GM23338 (cell line): ENCODE measurements at regions not wholly inside any gene's neighbourhood (a gene's known extent, or its start where the extent isn't known, plus 50 kb on each side); places are given as distances from the start of the nearest gene placed in this dataset.

Experiments used
- ATAC-seq: fragments of 200-7000 bp; cut with Tn5 transposase; 3 replicates; pipeline ENCODE4 v1.9.1; 2020
- DNase-seq: peaks from one replicate; pipeline ENCODE4 v3.0.0-alpha.2; 2015; ENCODE audit warnings: low spot score
- H2AFZ ChIP-seq: fragments of 200-600 bp; sonication (generic); 2 replicates; pipeline ENCODE4 v1.8.0; 2016; ENCODE audit warnings: antibody characterized with exemption, mild to moderate bottlenecking, moderate library complexity
- H3F3A ChIP-seq: fragments of 200-600 bp; sonication (generic); replicated peaks from 2 replicates; pipeline ENCODE4 v1.8.0; 2017; ENCODE audit warnings: antibody characterized with exemption, mixed run types, low read depth
- H3K27ac ChIP-seq: fragments of 200-600 bp; sonication (generic); 2 replicates; pipeline ENCODE4 v1.6.1; 2016; ENCODE audit warnings: low read depth
- H3K27me3 ChIP-seq: fragments of 200-600 bp; sonication (generic); 2 replicates; pipeline ENCODE4 v1.8.0; 2016; ENCODE audit warnings: mild to moderate bottlenecking, mixed run types, moderate library complexity; ENCODE audit not compliant: insufficient read depth
- H3K36me3 ChIP-seq: fragments of 200-600 bp; sonication (generic); 2 replicates; pipeline ENCODE4 v1.8.0; 2016; ENCODE audit warnings: mild to moderate bottlenecking; ENCODE audit not compliant: insufficient read depth
- H3K4me1 ChIP-seq: fragments of 200-600 bp; sonication (generic); 2 replicates; pipeline ENCODE4 v1.8.0; 2016; ENCODE audit warnings: mild to moderate bottlenecking, moderate library complexity; ENCODE audit not compliant: insufficient read depth
- H3K4me2 ChIP-seq: fragments of 200-600 bp; sonication (generic); 2 replicates; pipeline ENCODE4 v1.7.1; 2017; ENCODE audit warnings: mixed run types
- H3K4me3 ChIP-seq: fragments of 200-600 bp; sonication (generic); 2 replicates; pipeline ENCODE4 v1.6.1; 2016; ENCODE audit warnings: mixed run types
- H3K79me2 ChIP-seq: fragments of 200-600 bp; sonication (generic); replicated peaks from 2 replicates; pipeline ENCODE4 v1.8.0; 2017; ENCODE audit warnings: mild to moderate bottlenecking; ENCODE audit not compliant: insufficient read depth
- H3K9me2 ChIP-seq: fragments of 200-600 bp; sonication (generic); 2 replicates; pipeline ENCODE4 v1.8.0; 2017; ENCODE audit not compliant: insufficient read depth
- H4K20me1 ChIP-seq: fragments of 200-600 bp; sonication (generic); replicated peaks from 2 replicates; pipeline ENCODE4 v1.8.0; 2017; ENCODE audit warnings: mild to moderate bottlenecking; ENCODE audit not compliant: insufficient read depth
- H3K27ac Mint-ChIP-seq: 2 replicates; pipeline ENCODE4 v1.8.0; 2020; ENCODE audit warnings: inconsistent platforms, mild to moderate bottlenecking, moderate library complexity, mixed read lengths
- H3K27me3 Mint-ChIP-seq: 3 replicates; pipeline ENCODE4 v1.8.0; 2022; ENCODE audit warnings: low read depth, mild to moderate bottlenecking, moderate library complexity, mixed read lengths, inconsistent platforms; ENCODE audit not compliant: insufficient read depth, poor library complexity
- H3K36me3 Mint-ChIP-seq: 3 replicates; pipeline ENCODE4 v1.8.0; 2021; ENCODE audit warnings: low read depth, mild to moderate bottlenecking, inconsistent platforms, moderate library complexity, mixed read lengths
- H3K4me1 Mint-ChIP-seq: 3 replicates; pipeline ENCODE4 v1.8.0; 2020; ENCODE audit warnings: mild to moderate bottlenecking, inconsistent platforms, mixed read lengths
- H3K4me3 Mint-ChIP-seq: 3 replicates; pipeline ENCODE4 v1.8.0; 2021; ENCODE audit warnings: moderate library complexity, mild to moderate bottlenecking, inconsistent platforms, mixed read lengths
- H3K9me3 Mint-ChIP-seq: 3 replicates; pipeline ENCODE4 v1.8.0; 2020; ENCODE audit warnings: moderate library complexity, mild to moderate bottlenecking, inconsistent platforms, mixed read lengths
- CREB1 ChIP-seq: fragments of 250-450 bp; sonication (Bioruptor Pico); IDR thresholded peaks from 2 replicates; pipeline ENCODE4 v1.5.0; 2020; ENCODE audit warnings: low read depth, mild to moderate bottlenecking, moderate library complexity
- EZH2 ChIP-seq: fragments of 200-600 bp; sonication (generic); IDR thresholded peaks from one replicate; pipeline ENCODE4 v1.8.0; 2017; ENCODE audit warnings: antibody characterized with exemption, mild to moderate bottlenecking, low read depth; ENCODE audit not compliant: unreplicated experiment
- EZH2phosphoT487 ChIP-seq: fragments of 200-600 bp; sonication (generic); IDR thresholded peaks from one replicate; pipeline ENCODE4 v1.8.1; 2018; ENCODE audit warnings: antibody characterized with exemption; ENCODE audit not compliant: unreplicated experiment
- JUNB ChIP-seq: IDR thresholded peaks from one replicate; pipeline ENCODE4 v1.6.1; 2016; ENCODE audit warnings: antibody characterized with exemption; ENCODE audit not compliant: unreplicated experiment
- NANOG ChIP-seq: IDR thresholded peaks from 2 replicates; pipeline ENCODE4 v1.6.1; 2016; ENCODE audit warnings: antibody characterized with exemption, borderline replicate concordance
- POLR2AphosphoS5 ChIP-seq: IDR thresholded peaks from 2 replicates; pipeline ENCODE4 v1.6.1; 2016; ENCODE audit warnings: antibody characterized with exemption, low read depth
- STAT1 ChIP-seq: IDR thresholded peaks from one replicate; pipeline ENCODE4 v1.6.1; 2016; ENCODE audit warnings: antibody characterized with exemption; ENCODE audit not compliant: unreplicated experiment
- ZNF114 ChIP-seq: fragments of 250-450 bp; sonication (Bioruptor Pico); IDR thresholded peaks from 2 replicates; pipeline ENCODE4 v1.5.0; 2020; ENCODE audit warnings: mild to moderate bottlenecking, moderate library complexity
- ZNF331 ChIP-seq: fragments of 250-450 bp; sonication (Bioruptor Pico); IDR thresholded peaks from 2 replicates; pipeline ENCODE4 v1.5.0; 2020; ENCODE audit warnings: low read depth, mild to moderate bottlenecking, moderate library complexity
- TF ChIP-seq, protein P1 (sequence below), 2 experiments: fragments of 200-600 bp in 1 of 2; sonication (generic) in 1 of 2; conservative IDR thresholded peaks; 2 replicates each; pipeline versions ENCODE4 v1.5.1 to v1.6.1; 2016 to 2017; ENCODE audit warnings: antibody characterized with exemption in 2 of 2, low read depth in 2 of 2, mild to moderate bottlenecking in 2 of 2, moderate library complexity in 1 of 2
- TF ChIP-seq, protein P2 (sequence below): IDR thresholded peaks from 2 replicates; pipeline ENCODE4 v1.6.1; 2016; ENCODE audit warnings: antibody characterized with exemption
- TF ChIP-seq, protein P3 (sequence below): IDR thresholded peaks from one replicate; pipeline ENCODE4 v1.6.1; 2018; ENCODE audit warnings: antibody characterized with exemption; ENCODE audit not compliant: unreplicated experiment

- TF ChIP-seq, protein P1, sequence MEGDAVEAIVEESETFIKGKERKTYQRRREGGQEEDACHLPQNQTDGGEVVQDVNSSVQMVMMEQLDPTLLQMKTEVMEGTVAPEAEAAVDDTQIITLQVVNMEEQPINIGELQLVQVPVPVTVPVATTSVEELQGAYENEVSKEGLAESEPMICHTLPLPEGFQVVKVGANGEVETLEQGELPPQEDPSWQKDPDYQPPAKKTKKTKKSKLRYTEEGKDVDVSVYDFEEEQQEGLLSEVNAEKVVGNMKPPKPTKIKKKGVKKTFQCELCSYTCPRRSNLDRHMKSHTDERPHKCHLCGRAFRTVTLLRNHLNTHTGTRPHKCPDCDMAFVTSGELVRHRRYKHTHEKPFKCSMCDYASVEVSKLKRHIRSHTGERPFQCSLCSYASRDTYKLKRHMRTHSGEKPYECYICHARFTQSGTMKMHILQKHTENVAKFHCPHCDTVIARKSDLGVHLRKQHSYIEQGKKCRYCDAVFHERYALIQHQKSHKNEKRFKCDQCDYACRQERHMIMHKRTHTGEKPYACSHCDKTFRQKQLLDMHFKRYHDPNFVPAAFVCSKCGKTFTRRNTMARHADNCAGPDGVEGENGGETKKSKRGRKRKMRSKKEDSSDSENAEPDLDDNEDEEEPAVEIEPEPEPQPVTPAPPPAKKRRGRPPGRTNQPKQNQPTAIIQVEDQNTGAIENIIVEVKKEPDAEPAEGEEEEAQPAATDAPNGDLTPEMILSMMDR (conservative IDR thresholded peaks at IDR 0.05; ENCODE audit: low read depth in 2 of 2): no peak
- no peak for TF ChIP-seq ZNF114 (CRISPR knock-in tag)
Measured at GRCh38 chr1:21355956-21356355, 65.7 kb upstream of the ECE1 start (continued).

DNA sequence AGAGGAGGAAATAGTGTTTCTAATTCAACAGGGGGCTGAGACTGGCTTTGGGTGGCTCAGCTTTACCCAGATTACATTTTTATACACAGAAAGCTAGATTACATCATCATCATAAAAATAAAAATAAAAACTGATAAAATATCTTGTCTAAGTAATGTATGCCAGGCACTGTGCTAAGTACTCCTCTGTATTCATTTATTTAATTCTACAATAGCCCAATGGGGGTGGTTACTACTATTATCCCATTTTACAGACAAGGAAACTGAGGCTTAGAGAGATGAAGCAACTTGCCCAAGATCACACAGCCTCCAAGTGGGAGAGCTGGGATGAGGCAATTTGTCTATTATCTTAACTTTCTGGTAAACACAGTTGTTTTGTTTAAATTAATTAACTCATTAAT lies 62.3 kb upstream of the ECE1 start:
- Histone ChIP-seq H3F3A (no peaks in the 10 kb centered on the region), H3K4me2 (no peak overlapping the region), H3K9me2 (no peaks in the 10 kb centered on the region), H3K79me2 (no peaks in the 10 kb centered on the region), H3K27me3 (no peaks in the 10 kb centered on the region), H3K4me3 (no peak overlapping the region), H4K20me1 (no peaks in the 10 kb centered on the region), H3K4me1 (no peaks in the 10 kb centered on the region), H3K27ac (no peak overlapping the region), H2AFZ (no peak overlapping the region), H3K36me3 (no peaks in the 10 kb centered on the region)
- peaks cover 4% of the 10 kb centered on the region; the same call in 2 of the 3 replicates for H3K4me1 Mint-ChIP-seq
- H3K4me3 Mint-ChIP-seq: no peak overlapping the region
- H3K27me3 Mint-ChIP-seq: no peaks in the 10 kb centered on the region
- DNase-seq: no peak
- no peak overlapping the region for H3K27ac Mint-ChIP-seq
- H3K36me3 Mint-ChIP-seq: no peaks in the 10 kb centered on the region
- H3K9me3 Mint-ChIP-seq: no peaks in the 10 kb centered on the region
- no peak for ATAC-seq
- TF ChIP-seq EZH2: no peak
- TF ChIP-seq NANOG: no peak
- no peak for TF ChIP-seq EZH2phosphoT487
- no peak for TF ChIP-seq ZNF114 (CRISPR knock-in tag)
- TF ChIP-seq, protein P1 (conservative IDR thresholded peaks at IDR 0.05; ENCODE audit: low read depth in 2 of 2): no peak
- no peak for TF ChIP-seq POLR2AphosphoS5
- TF ChIP-seq CREB1 (CRISPR knock-in tag): no peak
- TF ChIP-seq ZNF331 (CRISPR knock-in tag): no peak
- no peak for TF ChIP-seq STAT1
- TF ChIP-seq, protein P2, sequence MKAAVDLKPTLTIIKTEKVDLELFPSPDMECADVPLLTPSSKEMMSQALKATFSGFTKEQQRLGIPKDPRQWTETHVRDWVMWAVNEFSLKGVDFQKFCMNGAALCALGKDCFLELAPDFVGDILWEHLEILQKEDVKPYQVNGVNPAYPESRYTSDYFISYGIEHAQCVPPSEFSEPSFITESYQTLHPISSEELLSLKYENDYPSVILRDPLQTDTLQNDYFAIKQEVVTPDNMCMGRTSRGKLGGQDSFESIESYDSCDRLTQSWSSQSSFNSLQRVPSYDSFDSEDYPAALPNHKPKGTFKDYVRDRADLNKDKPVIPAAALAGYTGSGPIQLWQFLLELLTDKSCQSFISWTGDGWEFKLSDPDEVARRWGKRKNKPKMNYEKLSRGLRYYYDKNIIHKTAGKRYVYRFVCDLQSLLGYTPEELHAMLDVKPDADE: no peak
- TF ChIP-seq JUNB: no peak
- TF ChIP-seq, protein P3, sequence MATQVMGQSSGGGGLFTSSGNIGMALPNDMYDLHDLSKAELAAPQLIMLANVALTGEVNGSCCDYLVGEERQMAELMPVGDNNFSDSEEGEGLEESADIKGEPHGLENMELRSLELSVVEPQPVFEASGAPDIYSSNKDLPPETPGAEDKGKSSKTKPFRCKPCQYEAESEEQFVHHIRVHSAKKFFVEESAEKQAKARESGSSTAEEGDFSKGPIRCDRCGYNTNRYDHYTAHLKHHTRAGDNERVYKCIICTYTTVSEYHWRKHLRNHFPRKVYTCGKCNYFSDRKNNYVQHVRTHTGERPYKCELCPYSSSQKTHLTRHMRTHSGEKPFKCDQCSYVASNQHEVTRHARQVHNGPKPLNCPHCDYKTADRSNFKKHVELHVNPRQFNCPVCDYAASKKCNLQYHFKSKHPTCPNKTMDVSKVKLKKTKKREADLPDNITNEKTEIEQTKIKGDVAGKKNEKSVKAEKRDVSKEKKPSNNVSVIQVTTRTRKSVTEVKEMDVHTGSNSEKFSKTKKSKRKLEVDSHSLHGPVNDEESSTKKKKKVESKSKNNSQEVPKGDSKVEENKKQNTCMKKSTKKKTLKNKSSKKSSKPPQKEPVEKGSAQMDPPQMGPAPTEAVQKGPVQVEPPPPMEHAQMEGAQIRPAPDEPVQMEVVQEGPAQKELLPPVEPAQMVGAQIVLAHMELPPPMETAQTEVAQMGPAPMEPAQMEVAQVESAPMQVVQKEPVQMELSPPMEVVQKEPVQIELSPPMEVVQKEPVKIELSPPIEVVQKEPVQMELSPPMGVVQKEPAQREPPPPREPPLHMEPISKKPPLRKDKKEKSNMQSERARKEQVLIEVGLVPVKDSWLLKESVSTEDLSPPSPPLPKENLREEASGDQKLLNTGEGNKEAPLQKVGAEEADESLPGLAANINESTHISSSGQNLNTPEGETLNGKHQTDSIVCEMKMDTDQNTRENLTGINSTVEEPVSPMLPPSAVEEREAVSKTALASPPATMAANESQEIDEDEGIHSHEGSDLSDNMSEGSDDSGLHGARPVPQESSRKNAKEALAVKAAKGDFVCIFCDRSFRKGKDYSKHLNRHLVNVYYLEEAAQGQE: no peak
